Right hindlimb (tissue), 1 donor: ENCODE measurements at regions not wholly inside any gene's neighbourhood (a gene's known extent, or its start where the extent isn't known, plus 50 kb on each side); places are given as distances from the start of the nearest gene placed in this dataset.
"Not testable (repeated sequence)": the region's sequence is repeated elsewhere in the genome, so short reads cannot be mapped to it uniquely, and the experiment has no call there.

Experiments
- DNase-seq: peaks from one replicate; pipeline ENCODE4 v3.0.0-alpha.2; 2018

DNA sequence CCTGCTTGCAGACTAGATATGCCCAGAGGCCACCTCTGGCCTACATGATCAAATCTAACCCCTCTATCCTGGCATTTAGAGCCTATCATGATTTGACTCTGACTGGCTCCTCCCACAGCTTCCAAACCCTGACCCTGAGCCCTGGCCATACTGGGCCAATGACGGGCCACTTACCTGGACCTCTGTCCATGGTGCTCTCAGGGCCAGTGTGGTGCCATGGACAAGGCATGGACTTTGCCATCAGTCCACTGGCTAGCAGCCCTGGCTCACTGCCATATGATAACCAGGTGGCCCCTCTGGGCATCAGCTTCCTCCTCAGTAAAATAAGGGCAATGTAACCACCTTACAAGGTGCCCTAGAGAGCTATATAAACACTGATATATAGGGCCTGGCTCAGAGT lies 713.4 kb downstream of the PTPRU start:
- no peak for DNase-seq

DNA sequence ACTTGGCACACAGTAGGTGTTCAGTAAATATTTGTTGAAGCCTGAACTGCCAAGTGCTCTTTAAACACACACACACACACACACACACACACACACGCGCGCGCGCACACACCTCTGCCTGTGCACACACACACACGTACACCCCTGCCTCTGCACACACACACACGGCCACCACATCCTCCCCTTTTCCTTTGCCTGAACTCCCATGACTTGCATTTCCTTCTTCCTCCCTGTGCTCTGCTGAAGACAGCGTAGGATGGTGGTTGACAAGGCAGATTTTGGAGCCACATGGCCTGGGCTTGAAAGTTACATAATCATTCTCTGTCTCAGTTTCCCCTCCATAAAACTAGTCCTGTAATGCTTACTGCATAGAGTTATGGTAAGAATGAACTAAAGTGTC lies 712.3 kb downstream of the PTPRU start:
- no peak for DNase-seq

DNA sequence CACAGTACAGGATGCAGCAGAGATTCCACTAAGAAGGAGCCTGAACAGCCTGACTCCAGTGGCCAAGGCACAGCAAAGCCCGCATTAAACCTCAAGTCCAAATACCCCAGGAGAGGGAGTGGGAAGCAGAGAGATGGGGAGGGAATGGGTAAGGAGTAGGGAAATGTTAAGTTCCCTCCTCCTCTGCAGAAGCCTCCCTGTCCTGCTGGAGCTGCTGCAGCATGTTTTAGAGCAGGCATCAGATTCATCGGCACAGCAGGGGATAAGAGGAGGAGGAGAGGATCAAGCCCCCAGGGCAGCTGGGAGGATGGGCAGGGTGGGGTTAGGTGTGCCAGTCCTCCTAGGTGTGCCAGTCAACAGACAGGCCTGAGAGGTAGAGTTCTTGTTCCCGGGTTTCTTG lies 709.7 kb downstream of the PTPRU start:
- no peak for DNase-seq

DNA sequence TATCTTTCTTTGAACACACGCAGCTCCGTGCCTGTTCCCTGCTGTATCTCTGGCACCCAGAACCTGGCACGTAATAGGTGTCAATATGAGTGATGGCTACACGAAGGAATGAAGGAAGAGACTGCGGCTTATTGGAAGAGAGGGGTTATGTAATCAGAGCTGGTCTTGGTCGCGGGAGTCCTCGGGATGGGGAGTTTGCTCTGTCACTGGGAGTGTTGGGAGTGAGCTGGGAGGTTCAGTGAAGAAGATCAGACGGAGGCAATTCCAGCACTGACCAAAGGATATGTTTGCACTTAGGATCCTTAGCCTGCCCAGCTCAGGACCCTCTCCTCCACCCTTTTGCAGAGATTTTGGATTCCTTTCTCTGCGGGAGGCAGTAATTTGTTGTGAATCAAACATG lies 709.1 kb downstream of the PTPRU start:
- DNase-seq: no peak

DNA sequence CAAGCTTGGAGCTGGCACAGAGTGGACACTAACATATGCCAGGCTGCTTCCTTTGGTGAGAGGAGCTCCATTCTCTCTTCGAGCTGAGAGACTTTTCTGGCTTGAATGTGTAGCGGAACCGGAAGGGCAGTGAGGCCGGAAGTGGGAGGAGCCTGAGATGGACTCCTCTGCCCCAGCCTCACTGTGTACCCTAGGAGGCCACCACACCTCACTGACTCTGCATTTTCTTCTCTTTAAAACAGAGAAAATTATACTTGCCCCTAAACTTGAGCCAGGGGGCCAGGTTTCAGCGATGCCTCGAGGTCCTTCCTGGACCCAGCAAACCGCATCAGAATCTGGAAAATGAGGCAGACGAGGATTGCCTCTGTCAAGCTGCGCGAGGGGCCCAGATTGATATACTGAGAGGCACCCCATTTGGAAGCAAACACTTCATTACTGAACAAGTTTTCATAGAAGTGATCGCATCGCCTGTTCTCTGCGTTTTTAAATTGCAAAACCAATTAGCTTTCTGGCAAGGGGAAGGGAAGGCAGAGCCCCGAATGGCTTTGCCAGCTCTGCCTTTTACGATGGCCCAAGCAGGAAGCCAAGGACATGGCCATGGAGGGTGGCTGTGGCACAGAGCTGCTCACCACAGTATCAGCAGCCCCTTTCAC lies 708.1 kb downstream of the PTPRU start:
- no peak for DNase-seq

DNA sequence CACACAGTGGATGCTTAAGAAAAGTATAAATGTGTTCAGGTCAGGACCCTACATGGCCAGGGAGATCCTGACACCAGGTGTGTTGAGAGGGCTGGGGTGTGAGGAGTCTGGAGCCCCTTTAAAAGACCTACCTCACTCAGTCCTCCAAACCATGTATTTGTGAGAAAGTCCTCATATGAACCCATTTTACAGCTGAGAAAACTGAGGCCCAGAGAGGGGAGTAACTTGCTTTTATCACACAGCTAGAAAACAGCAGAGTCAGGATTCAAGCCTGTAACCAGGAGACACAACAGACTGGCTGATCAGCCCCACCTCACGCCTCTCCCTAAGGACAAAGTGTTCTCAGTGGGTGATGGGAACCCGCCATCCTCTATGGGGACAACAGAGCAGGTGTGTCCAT lies 706.7 kb downstream of the PTPRU start:
- no peak for DNase-seq

DNA sequence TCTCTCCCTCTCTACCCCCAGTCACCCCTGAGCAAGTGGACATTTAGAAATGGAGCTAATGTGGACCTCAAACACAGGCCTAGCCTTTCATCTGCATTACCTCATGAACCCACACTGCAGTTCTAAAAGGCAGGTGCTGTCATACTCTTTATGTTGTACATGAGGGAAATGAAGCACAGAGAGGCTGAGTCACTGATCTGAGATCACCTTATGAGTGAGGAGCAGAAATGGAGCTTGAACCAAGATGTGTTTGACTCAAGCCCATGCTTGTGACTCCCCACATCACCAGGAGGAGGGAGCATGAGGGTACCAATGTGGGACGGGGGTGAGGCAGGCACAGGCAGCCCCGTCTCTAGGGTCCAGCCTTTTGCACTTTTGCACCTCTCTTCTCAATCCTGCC lies 702.8 kb downstream of the PTPRU start:
- no peak for DNase-seq

DNA sequence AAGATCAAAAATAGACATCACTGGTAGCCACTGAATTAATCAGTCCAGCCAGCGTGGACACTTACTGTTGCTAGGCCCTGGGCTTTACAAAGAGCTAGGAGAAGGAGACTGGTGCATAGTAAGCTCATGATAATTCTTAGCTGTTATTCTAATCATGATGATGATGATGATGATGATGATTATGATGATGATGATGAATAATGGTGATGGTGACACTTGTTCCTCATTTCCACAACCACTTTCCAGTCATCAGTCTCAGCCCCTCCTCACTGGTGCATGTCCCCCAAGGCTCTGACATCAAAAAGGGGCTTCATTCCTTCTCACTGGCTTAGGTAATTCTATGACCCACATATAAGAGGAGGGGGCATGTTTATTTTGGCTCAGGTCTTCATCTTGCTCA lies 701.0 kb downstream of the PTPRU start:
- no peak for DNase-seq

DNA sequence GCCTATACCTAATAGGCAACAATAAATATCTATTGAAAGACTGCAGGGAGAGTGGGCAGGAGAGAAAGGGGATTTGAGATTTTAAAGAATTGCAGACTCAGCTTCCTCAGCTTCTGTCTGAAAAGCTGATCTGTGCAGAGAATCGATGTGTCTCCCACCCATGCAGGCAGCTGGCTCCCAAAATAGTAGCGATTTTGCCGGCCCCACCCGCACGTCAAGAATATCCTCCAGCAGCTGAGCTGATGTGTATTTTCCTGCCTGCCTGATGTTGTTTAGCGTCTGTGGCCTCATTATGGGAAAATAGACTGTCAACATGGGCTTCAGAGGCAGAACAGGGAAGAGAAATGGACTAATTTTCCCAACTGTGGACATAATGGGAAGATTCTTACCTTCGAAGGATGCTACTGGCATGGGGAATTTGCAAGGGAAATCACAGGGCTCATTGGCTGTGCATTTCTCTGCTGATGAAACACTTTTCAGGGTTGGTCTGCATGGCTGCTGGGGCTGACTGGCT lies 699.8 kb downstream of the PTPRU start:
- no peak for DNase-seq

DNA sequence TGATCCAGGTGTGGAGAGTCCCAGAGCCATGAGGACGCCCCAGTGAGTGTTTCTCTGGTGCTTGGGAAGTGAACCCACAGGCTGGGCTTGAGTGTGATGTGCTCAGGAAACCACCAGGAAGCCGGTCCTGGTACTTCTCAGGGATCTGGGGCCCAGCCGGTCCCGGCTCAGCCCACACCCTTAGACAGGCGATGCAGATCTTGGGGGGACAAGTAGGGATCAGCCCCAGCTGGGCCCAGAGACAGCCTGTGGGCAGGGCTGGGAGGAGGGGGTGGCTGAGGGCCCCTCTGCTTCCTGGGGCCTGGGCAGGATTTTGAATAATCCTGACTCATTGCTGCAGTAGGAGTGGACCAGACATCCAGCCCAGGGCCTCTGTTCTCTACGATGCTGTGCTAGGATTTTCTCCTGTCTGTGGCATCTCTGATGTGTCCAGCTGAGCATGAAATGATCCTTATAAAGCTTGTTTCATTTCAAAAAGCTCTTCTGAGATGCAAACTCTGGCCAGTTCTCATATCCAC lies 698.0 kb downstream of the PTPRU start:
- DNase-seq: no peak

DNA sequence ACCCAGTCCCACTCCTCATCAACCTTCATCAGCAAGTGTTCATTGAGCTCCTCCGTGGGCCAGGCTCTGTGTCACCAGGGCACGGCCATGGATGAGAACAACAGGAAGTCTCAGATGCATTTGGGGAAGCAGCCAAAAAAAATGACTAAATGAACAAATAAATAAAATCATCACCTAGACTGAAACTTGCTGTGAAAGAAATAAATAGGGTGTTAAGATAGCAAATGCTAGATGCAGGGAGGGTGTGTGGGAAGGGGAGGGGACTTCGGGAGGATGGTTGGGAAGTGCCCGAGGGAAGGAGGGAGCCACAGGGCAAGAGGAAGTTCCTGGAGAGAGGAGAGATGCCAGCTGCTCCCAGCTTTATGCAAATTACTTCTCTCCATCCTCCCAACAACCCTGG lies 696.7 kb downstream of the PTPRU start:
- no peak for DNase-seq

DNA sequence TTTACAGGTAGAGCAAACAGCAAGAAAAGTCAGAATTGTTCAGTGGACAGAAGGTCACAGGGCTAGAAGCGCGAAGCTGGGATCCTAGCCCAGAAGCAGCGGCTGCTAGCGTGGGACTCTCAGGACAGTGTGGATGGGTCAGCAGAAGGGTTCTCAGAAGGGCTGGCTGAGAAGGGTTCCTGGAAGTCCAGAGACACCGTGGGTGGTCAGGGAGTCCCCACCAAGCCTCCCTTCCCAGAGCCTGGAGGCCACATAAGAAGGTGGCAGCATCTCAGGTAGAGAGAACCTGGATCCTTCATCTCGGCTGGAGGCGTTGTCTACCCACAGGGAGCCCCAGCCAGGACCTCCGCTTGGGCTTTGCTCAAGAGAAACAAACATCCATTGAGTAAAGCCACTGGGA lies 696.3 kb downstream of the PTPRU start:
- no peak for DNase-seq

DNA sequence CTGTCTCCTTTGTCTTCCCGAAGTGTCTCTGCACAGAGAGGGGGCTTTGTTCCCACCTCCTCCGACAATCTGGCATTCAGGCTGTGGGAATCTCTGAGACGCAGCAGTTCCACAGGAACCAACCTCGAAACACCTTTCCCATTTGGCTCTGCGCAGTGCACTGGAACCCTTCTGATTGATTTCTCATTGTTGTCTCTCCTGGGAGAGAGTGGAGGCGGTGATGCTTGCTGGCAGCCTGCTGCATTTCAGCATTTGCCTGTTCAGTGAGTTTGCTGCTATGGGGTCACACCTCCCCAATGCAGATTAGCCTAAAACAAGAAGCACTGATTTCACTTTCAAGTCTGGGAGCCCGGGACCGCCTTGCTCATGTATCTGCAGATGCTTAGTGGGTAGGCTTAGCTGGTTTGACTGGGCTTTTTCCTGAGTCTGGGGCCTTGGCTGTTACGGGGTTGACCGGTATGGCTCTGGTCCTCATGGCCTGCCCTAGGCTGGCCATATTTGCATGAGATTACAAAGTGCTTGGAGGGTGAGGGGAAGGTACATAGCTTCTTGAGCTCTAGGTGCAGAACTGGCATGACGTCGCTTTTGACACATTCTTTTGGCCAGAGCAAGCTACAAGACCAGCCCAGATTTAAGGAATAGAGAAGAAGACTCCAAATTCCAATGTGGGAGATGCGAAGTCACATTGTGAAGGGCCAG lies 695.3 kb downstream of the PTPRU start:
- DNase-seq: no peak

DNA sequence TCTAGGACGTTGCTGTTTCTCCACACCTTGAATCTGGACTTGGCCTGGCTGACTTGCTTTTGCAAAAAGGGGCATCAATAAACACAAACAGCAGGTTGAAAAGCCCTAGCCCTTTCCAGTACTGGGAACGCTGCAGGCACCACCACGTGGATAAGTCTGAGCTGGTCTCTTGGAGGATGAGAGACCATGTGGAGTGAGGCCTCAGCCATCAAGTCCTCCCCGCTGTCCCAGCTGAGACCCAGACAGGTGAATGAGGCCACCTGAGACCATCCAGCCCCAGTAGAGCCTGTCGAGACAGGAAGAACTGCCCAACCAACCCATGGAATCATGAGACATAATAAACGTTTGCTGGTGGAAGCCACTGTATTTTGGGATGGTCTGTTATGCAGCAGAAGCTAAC lies 688.7 kb downstream of the PTPRU start:
- no peak for DNase-seq

DNA sequence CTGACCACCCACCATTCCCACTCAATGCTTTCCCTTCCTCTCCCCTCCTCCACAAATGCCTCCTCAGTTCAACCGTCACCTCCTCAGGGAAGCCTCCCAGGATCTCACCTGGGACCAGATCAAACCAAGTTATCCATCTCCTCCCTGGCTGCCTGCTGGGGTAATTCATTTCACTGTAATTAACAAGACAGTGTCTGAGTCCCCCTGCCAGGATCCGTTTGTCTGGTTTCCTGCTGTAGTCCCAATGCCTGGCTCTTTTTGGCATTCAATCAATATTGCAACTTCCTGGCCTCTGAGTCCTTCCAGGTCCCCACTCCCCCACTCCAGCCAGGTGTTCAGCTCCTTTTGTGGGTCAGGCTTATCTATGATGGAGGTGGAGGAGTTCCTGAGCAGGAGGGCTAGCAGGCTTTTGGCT lies 687.7 kb downstream of the PTPRU start:
- no peak for DNase-seq

DNA sequence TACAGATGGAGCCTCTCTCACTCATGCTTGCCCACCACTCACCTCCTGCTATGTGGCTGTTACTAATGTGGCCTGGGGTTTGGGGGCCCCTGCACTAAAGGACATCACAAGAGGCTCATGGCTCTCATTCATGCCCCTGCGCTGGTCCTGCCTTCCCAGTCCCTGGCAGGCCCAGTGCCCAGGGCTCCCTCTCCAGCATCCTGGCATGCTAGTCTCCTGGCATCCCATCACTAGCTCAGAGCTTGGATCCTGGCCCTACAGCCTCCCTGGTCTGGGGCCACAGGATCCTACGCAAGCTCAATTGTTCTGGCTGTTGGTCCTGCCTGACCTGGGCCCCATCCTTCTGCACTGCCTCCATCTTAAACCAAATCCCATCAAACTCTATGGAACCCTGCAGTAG lies 685.4 kb downstream of the PTPRU start:
- DNase-seq: no peak

DNA sequence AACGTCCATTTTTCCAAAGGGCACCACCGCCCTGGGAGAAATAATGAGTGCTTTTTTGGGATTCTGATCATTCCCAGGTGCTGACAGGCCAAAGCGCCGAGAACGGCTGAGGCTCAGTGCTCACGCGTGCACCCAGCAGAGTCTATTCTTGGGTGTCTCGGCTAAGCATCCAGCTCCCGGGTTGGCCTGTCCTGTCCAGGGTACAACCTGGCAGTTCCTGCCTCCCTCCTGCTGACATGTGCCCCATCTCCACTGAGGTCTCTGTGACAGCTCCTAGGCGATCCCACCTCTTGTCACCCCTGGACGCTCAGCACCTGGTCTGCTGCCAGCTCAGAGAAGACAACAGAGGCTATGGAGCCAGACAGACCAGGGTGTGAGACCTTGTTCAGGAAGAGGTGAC lies 684.5 kb downstream of the PTPRU start:
- no peak for DNase-seq

DNA sequence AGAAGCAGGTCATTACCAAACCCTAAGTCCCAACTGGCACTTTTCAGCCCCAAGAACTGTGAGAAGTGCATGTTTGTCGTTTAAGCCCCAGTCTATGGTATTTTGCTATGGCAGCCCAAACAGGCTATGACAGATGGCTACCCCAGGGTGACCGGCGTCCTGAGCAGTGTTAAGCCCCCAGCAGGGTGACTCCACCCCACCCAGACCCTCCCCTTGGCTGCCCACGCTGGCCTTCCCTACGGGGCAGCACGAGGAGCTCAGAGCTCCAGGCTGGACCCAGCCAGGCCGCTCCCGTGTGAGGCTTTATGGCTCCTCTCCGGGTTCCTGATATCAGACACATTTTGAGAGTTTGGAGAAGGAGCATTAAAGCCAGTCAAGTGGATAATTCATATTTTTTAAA lies 684.0 kb downstream of the PTPRU start:
- no peak for DNase-seq

DNA sequence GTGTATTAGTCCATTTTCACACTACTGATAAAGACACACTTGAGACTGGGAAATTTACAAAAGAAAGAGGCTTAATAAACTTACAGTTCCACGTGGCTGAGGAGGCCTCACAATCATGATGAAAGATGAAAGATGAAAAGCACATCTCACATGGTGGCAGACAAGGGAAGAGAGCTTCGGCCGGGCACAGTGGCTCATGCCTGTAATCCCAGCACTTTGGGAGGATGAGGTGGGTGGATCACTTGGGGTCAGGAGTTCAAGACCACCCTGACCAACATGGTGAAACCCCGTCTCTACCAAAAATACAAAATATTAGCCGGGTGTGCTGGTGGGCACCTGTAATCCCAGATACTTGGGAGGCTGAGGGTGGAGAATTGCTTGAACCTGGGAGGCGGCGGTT lies 682.7 kb downstream of the PTPRU start:
- not testable (repeated sequence) for DNase-seq

DNA sequence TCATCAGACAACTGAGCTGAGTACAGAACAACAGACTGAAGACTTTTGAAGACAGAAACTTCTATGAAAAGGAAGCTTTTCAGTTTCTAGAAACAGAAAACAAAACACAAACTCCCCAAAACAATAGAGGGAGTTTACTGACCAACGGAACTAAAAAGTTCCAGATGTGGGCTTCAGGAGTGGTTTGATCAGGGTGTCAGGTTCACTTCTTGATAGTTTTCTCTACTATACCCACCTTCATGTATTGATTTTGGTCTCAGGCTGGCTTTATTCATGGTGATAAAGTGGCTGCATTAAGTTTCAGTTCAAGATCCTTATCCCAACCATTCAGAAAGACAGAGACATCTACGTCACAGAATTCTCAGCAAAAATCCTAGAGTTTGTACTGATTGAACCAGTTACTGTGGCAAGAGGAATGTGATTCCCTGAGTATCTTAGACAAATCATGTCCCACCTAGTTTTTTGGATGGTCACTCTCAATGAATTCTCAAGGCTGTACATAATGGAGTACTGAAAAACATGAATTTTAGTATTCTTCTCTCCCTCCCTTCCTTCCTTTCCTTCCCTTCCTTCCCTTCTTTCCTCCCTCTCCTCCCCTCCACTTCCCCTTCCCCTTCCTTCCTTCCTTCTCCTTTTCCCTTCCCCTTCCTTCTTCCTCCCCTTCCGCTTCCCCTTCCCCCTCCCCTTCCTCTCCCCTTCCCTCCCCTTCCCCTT lies 680.5 kb downstream of the PTPRU start:
- DNase-seq: no peak

DNA sequence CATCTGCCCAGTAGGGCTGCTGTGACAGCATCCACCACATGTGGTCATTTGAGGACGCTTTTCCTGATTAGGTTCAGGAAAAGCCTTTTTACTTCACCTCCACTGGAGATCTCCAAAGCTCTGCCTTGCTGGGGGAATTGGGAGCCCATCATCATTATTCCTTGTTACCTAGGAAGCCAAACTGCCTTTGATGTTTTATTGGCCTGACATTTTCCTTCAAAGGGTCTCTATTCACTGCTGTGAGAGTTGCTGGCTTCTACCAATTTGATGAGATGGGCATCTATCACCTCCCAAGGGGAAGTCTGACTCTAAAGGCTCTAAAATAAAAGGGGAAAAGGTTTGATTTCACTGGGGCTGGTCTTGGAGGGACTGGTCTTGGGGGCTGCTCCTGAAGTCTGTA lies 678.6 kb downstream of the PTPRU start:
- no peak for DNase-seq

DNA sequence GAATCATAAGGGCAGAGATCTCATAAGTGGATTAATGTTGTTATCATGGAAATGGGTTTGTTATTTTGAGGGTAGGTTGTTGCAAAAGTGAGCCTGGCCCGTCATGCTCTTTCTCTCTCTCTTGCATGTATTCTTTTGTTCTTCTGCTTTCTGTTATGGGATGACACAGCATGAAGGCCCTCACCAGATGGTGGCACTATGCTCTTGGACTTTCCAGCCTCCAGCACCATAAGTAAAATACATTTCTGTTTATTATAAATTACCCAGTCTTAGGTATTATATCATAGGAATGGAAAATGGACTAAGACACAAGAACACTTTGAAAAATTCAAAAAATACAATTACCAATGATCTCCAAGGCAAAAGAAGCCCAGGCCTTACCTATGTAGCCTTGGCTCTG lies 676.1 kb downstream of the PTPRU start:
- DNase-seq: no peak

DNA sequence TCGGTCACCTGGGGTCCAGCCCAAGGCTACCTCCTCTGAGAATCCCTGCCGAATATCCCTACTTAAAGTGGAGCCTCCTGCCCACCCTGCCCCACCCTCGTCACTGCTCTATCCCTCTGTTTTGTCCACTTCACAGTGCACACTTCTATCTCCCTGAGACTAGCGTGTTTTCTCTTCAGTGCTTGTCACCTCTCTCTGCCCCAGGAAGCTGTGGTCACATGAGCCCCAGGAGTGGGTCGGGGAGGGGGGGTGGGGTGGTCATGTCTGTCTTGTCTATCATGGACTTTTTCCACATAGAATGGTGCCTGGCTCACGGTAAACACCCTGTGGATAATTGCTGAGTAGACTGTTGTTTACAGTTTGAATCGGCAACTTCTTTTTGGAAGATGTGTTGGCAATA lies 673.6 kb downstream of the PTPRU start:
- no peak for DNase-seq

DNA sequence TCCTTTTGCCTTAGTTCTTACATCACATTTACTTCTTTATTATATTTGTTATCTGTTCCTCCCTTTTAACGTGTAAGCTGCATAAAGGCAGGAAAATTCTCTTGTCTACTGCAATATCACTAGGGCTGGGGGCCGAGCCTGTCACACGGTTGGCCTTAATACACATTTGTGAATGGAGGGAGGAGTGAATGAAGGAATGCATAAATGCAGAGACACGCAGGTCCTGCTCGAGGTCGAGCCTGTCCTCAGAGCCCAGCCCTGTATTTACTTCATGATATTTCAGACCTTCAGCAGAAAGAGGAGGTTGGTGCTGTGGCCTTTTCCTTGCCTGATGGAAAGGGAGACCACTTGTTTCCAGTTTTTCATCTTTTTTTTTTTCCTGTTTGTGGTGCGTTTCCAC lies 671.3 kb downstream of the PTPRU start:
- no peak for DNase-seq
